HUES48 (cell line): ENCODE measurements at regions not wholly inside any gene's neighbourhood (a gene's known extent, or its start where the extent isn't known, plus 50 kb on each side); places are given as distances from the start of the nearest gene placed in this dataset.

ENCODE experiments used
- H3K27ac ChIP-seq: one replicate; pipeline ENCODE4 v1.7.0; 2013; ENCODE audit warnings: low read depth, low read length, inconsistent platforms
- H3K27me3 ChIP-seq: 2 replicates; pipeline ENCODE4 v1.6.1; 2013; ENCODE audit warnings: mild to moderate bottlenecking, low read length; ENCODE audit not compliant: control insufficient read depth, insufficient read depth
- H3K36me3 ChIP-seq: 2 replicates; pipeline ENCODE4 v1.6.1; 2013; ENCODE audit warnings: low read length; ENCODE audit not compliant: control insufficient read depth, insufficient read depth
- H3K4me1 ChIP-seq: 2 replicates; pipeline ENCODE4 v1.6.1; 2013; ENCODE audit warnings: mild to moderate bottlenecking, low read length; ENCODE audit not compliant: control insufficient read depth, insufficient read depth
- H3K4me3 ChIP-seq: 2 replicates; pipeline ENCODE4 v1.5.1; 2013; ENCODE audit warnings: mild to moderate bottlenecking, low read depth, low read length
- H3K9ac ChIP-seq: 2 replicates; pipeline ENCODE4 v1.6.1; 2013; ENCODE audit warnings: mild to moderate bottlenecking, low read depth, low read length, moderate library complexity
- H3K9me3 ChIP-seq: 2 replicates; pipeline ENCODE4 v1.6.1; 2013; ENCODE audit warnings: low read length; ENCODE audit not compliant: control insufficient read depth, insufficient read depth

DNA sequence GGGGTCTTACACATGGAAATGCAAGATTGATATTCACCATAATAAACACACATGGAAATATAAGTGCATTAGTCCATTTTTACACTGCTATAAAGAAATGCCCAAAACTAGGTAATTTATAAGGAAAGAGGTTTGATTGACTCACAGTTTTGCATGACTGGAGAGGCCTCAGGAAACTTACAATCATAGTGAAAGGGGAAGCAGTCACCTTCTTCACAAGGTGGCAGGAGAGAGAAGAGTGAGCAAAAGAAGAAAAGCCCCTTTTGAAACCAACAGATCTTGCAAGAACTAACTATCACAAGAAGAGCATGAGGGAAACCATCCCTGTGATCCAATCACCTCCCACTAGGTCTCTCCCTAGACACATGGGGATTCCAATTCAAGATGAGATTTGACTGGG is 111.7 kb upstream of the TP63 start:
- Histone ChIP-seq H3K27me3 (no peaks in the 10 kb centered on the region), H3K9me3 (no peaks in the 10 kb centered on the region), H3K27ac (no peak overlapping the region), H3K4me1 (no peaks in the 10 kb centered on the region), H3K4me3 (no peak overlapping the region), H3K36me3 (no peaks in the 10 kb centered on the region), H3K9ac (no peak overlapping the region)

DNA sequence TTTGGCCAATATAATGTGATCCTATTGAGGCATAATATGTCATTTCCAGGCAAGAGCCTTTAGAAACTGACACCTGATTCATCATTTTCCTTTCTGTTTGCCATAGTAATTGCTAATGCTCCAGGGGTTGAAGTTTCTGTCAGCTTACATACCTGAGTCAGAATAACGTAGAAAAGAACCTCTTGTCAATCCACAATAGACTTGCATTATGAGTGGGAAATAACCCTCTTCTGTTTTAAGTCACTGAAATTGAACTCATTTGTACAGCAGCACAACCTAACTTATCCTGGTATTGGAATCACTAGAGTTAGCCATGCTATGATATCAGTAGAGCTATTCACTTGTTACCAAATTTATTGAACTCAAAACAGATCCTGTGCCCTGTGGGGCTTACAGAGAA is 101.7 kb upstream of the TP63 start:
- H3K9ac ChIP-seq: no peak overlapping the region

DNA sequence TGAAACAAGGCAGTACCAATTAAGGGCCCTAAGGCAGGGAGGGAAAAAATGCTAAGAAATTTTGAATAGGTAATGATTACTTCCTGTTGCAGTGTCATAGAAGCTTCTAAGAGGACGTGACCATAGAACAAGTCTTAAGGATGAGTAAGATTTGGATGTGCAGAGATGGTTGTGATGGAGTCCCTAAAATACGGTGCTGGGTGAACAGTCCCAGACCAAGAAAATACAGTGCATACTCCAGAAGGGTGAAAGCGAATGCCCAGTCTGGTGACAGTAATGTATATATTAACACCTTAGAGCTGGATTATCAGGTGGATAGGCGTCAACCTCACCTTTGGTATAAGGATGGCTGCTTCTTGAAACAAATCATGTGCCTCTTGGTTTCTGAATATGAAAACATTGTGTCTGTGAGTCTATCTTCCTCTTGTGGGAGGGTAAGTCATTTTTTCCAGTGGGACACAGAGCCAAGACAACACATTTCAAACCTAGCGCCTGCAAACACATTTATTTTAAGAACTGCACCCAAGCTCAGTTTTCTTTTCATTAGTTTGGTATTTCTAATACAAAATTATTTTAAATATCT is 101.2 kb upstream of the TP63 start:
- Histone ChIP-seq H3K9ac (no peak overlapping the region), H3K27ac (no peak overlapping the region), H3K27me3 (no peaks in the 10 kb centered on the region), H3K9me3 (no peaks in the 10 kb centered on the region), H3K4me1 (no peaks in the 10 kb centered on the region), H3K36me3 (no peaks in the 10 kb centered on the region), H3K4me3 (no peak overlapping the region)

More for the DNA sequence above, 101.7 kb upstream of the TP63 start:
- Histone ChIP-seq H3K27ac (no peak overlapping the region), H3K36me3 (no peaks in the 10 kb centered on the region), H3K27me3 (no peaks in the 10 kb centered on the region), H3K4me1 (no peaks in the 10 kb centered on the region), H3K4me3 (no peak overlapping the region), H3K9me3 (no peaks in the 10 kb centered on the region)

DNA sequence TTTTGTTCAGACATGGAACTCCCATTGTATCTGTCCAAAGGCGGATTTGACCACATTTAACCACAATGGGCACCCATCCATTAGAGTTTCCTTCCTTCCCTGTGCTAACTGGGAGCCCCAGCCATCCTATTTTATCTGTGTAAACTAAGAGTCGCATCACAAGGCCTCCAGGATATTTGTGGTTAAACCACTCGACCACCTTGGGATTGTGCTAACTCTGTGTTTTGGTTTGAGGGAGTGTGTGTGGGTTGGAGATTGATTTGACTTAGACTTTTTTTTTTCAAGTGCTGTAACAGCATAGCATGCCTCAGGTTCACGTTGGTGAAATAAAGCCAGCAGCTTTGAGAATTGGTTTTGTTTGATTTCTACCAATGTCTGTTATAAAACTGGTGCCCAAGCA is 100.4 kb upstream of the TP63 start:
- Histone ChIP-seq H3K27ac (no peak overlapping the region), H3K4me3 (no peak overlapping the region), H3K4me1 (no peaks in the 10 kb centered on the region), H3K27me3 (no peaks in the 10 kb centered on the region), H3K9me3 (no peaks in the 10 kb centered on the region), H3K36me3 (no peaks in the 10 kb centered on the region), H3K9ac (no peak overlapping the region)

DNA sequence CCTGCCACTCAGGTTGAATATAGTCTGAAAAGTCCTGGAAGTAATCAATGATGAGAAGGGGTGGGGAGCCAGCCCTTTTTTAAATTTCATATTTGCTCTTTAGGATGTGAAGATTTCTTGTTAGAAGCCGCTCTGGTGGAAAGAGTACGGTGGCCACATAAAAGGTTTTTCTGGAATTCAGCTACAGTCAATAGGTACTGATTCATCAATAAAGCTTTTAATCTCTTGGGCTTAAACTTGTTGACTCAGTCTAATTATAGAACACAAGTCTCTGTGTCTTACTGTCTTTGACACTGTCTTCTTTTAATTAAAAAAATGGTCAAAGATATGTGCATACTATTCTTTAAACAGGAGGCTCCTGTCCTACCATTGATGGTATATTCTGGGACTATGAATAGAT is 99.9 kb upstream of the TP63 start:
- H3K36me3 ChIP-seq: no peaks in the 10 kb centered on the region
- no peaks in the 10 kb centered on the region for H3K27me3 ChIP-seq
- no peaks in the 10 kb centered on the region for H3K4me1 ChIP-seq
- H3K4me3 ChIP-seq: no peak overlapping the region
- H3K9me3 ChIP-seq: no peaks in the 10 kb centered on the region
- H3K27ac ChIP-seq: no peak overlapping the region
- no peak overlapping the region for H3K9ac ChIP-seq

DNA sequence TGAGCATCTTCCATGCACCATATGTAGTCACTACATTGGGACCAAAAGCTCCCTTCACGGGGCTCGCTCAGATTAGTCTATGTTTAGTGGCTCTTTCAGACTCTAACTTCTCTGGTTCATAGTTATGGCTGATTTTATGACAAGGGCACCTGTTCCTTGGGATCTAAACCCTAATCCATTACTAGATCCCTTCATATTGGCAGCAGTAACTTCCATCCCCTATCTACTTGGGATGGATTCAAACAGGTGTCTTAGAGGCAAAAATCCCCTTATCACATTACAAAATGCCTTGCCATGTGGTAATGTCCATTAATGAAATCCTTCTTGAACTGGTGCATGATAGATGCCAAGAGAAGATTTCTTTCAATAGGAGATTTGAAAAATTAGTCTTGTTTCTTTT is 96.7 kb upstream of the TP63 start:
- H3K9me3 ChIP-seq: no peaks in the 10 kb centered on the region
- H3K4me3 ChIP-seq: no peak overlapping the region
- no peaks in the 10 kb centered on the region for H3K27me3 ChIP-seq
- no peak overlapping the region for H3K9ac ChIP-seq
- H3K27ac ChIP-seq: no peak overlapping the region
- no peaks in the 10 kb centered on the region for H3K4me1 ChIP-seq
- H3K36me3 ChIP-seq: no peaks in the 10 kb centered on the region

DNA sequence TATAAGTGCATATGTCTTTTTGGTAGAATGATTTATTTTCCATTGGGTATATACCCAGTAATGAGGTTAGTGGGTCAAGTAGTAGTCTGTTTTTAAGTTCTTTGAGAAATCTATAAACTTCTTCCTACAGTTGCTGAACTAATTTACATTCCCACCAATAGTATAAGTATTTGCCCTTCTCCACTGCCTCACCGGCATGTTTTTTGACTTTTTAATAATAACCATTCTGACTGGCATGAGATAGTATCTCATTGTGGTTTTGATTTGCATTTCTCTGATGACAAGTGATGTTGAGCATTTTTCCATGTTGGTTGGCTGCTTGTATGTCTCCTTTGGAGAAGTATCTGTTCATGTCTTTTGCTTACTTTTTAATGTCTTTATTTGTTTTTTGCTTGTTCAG is 94.1 kb upstream of the TP63 start:
- Histone ChIP-seq H3K4me1 (no peaks in the 10 kb centered on the region), H3K27ac (no peak overlapping the region), H3K9ac (no peak overlapping the region), H3K9me3 (no peaks in the 10 kb centered on the region), H3K4me3 (no peak overlapping the region), H3K27me3 (no peaks in the 10 kb centered on the region), H3K36me3 (no peaks in the 10 kb centered on the region)

DNA sequence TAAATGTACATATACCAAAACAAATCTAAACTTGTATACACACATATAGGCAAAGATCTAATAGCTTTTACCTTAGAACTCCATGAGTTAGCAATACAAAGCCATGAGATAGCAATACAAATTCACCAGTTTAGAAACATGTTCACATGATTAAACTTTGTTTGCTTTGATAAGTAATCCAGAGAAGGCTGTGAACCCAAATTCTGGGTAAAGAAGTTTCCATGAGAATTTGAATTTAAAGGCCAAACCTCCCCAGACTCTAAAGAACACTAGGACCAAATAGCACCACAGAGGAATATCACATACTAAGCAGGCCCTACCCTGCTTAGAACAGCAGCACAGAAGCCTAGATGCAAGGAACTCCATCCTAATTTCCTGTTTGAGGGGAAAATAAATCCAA is 83.7 kb upstream of the TP63 start:
- no peaks in the 10 kb centered on the region for H3K9me3 ChIP-seq
- H3K4me1 ChIP-seq: no peaks in the 10 kb centered on the region
- no peaks in the 10 kb centered on the region for H3K27me3 ChIP-seq
- no peak overlapping the region for H3K27ac ChIP-seq
- H3K4me3 ChIP-seq: no peak overlapping the region
- H3K9ac ChIP-seq: no peak overlapping the region
- no peaks in the 10 kb centered on the region for H3K36me3 ChIP-seq

DNA sequence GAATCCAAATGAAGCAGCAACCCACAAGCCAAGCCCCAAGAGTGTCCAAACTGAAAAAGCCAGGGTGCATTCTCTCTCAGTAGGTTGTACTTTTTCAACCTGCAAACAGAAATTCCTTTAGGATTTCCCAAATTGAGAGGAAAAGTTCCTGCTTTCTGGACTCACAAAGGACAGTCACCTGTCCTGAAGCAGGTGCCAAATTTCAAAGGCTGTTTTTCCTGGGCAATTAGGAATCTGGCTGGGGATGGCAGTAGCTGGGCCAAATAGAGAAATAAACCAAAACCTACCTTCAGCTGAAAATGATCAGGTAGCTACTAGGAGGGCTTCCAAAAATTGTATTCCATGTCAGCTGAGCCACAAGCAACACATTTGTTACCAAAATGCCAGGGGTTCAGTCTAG is 83.1 kb upstream of the TP63 start:
- no peaks in the 10 kb centered on the region for H3K4me1 ChIP-seq
- H3K9me3 ChIP-seq: no peaks in the 10 kb centered on the region
- H3K4me3 ChIP-seq: no peak overlapping the region
- no peaks in the 10 kb centered on the region for H3K27me3 ChIP-seq
- H3K9ac ChIP-seq: no peak overlapping the region
- H3K27ac ChIP-seq: no peak overlapping the region
- no peaks in the 10 kb centered on the region for H3K36me3 ChIP-seq

DNA sequence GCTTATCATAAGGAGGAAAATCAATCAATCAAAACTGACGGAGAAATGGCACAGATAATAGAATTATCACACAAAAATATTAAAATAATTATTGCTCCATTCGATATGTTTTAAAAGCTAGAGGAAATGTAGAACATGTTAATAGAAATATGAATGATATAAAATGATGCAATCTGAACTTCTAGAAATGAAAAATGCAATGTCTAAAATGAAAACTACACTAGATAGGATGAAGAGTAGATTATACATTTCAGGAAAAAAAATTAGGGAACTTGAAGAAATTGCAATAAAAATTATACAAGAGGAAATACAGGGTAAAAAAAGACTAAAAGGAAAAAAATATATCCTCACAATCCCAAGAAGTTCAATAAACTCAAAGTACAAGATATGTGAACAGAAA is 80.2 kb upstream of the TP63 start:
- Histone ChIP-seq H3K4me3 (no peak overlapping the region), H3K27ac (no peak overlapping the region), H3K36me3 (no peaks in the 10 kb centered on the region), H3K9ac (no peak overlapping the region), H3K27me3 (no peaks in the 10 kb centered on the region), H3K9me3 (no peaks in the 10 kb centered on the region), H3K4me1 (no peaks in the 10 kb centered on the region)

DNA sequence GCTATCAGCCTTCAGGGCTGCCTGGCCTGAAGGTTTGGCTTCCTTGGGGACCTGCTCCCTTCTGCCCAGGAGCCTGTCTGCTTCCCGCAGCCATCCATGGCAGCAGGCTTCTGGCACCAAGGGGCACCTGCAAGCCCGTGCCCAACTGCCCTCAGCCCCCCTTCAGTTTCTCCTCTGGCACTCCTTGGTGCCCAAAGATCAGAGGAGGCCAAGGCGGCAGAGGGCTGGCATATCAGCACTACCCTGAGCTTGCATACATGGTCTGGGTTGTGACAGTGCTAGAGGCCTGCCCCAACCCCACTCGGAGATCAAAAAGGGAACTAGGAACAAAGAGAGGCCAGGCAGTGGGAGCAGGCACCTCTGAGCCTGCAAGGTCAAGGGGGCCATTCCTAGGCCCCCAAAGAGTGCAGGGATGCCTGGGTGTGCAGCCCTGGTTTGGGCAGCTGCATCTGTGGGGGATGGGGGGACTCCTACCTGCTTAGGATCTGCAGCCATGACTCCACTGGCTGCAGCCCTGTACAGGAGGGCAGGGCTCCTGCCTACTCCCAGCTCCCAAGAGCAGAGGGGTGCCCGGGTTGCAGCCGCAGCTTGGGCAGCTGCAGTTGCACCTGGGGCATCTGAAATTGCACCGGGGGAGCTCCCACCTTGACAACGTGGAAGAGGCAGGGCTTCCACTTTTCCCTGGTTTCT is 76.2 kb upstream of the TP63 start:
- no peaks in the 10 kb centered on the region for H3K4me1 ChIP-seq
- H3K9me3 ChIP-seq: no peaks in the 10 kb centered on the region
- no peak overlapping the region for H3K27ac ChIP-seq
- H3K36me3 ChIP-seq: no peaks in the 10 kb centered on the region
- H3K27me3 ChIP-seq: no peaks in the 10 kb centered on the region
- H3K4me3 ChIP-seq: no peak overlapping the region
- H3K9ac ChIP-seq: no peak overlapping the region
